ENCODE measurements at regions not wholly inside any gene's neighbourhood (a gene's known extent, or its start where the extent isn't known, plus 50 kb on each side); places are given as distances from the start of the nearest gene placed in this dataset.

GRCh38 chr7:86918245-86918644 is 141.2 kb downstream of the ELAPOR2 start:
- TF ChIP-seq EZH2phosphoT487 (IDR thresholded peaks at IDR 0.05; ENCODE audit: low read depth) (no peak), CTCF (IDR thresholded peaks at IDR 0.05; ENCODE audit: low read depth, low read length) (no peak)
